ENCODE measurements at regions not wholly inside any gene's neighbourhood (a gene's known extent, or its start where the extent isn't known, plus 50 kb on each side); places are given as distances from the start of the nearest gene placed in this dataset.

GRCh38 chr5:166712447-166713185 is 1578.8 kb upstream of the WWC1 start:
- no peaks in the 10 kb centered on the region for H3K36me3 Mint-ChIP-seq
- no peaks in the 10 kb centered on the region for H3K27me3 Mint-ChIP-seq
- Histone ChIP-seq H3K27me3 (ENCODE audit: control insufficient read depth, insufficient read depth, low read length) (no peaks in the 10 kb centered on the region), H3K4me3 (ENCODE audit: low read depth, low read length) (no peak overlapping the region), H3K4me1 (ENCODE audit: control insufficient read depth, insufficient read depth, low read length, poor library complexity, severe bottlenecking) (no peaks in the 10 kb centered on the region), H3K27ac (ENCODE audit: insufficient read depth, low read length, poor library complexity, severe bottlenecking) (no peak overlapping the region), H3K36me3 (ENCODE audit: control insufficient read depth, insufficient read depth, low read length) (no peaks in the 10 kb centered on the region), H3K9me3 (ENCODE audit: control insufficient read depth in 2 of 2, low read length in 2 of 2) (peaks cover 3 to 11% of the 10 kb centered on the region in 2 experiments)
- H3K9me3 Mint-ChIP-seq, result peaks cover 0 to 18% (median 7%) of the 10 kb centered on the region in 7 donors
- no peak overlapping the region for H3K4me3 Mint-ChIP-seq
- no peaks in the 10 kb centered on the region for H3K4me1 Mint-ChIP-seq
- no peak overlapping the region for H3K27ac Mint-ChIP-seq
- ATAC-seq (ENCODE audit: low read depth in 2 of 2) (no peak), DNase-seq (no peak)

- H3K27ac ChIP-seq (ENCODE audit: insufficient read depth, low read length, poor library complexity, severe bottlenecking), result no peak overlapping the region
- Mint-ChIP-seq H3K27ac (no peak overlapping the region), H3K4me3 (no peak overlapping the region), H3K9me3 (peaks cover 0 to 18% (median 7%) of the 10 kb centered on the region in 7 donors), H3K4me1 (no peaks in the 10 kb centered on the region), H3K36me3 (no peaks in the 10 kb centered on the region), H3K27me3 (no peaks in the 10 kb centered on the region)
- no peak for ATAC-seq (ENCODE audit: low read depth in 2 of 2)
- peaks cover 3 to 11% of the 10 kb centered on the region in 2 experiments for H3K9me3 ChIP-seq (ENCODE audit: control insufficient read depth in 2 of 2, low read length in 2 of 2)
- no peaks in the 10 kb centered on the region for H3K36me3 ChIP-seq (ENCODE audit: control insufficient read depth, insufficient read depth, low read length)
- no peak for DNase-seq
- no peaks in the 10 kb centered on the region for H3K27me3 ChIP-seq (ENCODE audit: control insufficient read depth, insufficient read depth, low read length)
- H3K4me1 ChIP-seq (ENCODE audit: control insufficient read depth, insufficient read depth, low read length, poor library complexity, severe bottlenecking), result no peaks in the 10 kb centered on the region
- H3K4me3 ChIP-seq (ENCODE audit: low read depth, low read length), result no peak overlapping the region
These were observed 1578.2 kb upstream of the WWC1 start for GRCh38 chr5:166713295-166713694.

- Histone ChIP-seq H3K36me3 (ENCODE audit: control insufficient read depth, insufficient read depth, low read length) (no peaks in the 10 kb centered on the region), H3K4me1 (ENCODE audit: control insufficient read depth, insufficient read depth, low read length, poor library complexity, severe bottlenecking) (no peaks in the 10 kb centered on the region), H3K9me3 (ENCODE audit: control insufficient read depth in 2 of 2, low read length in 2 of 2) (peaks cover 3 to 11% of the 10 kb centered on the region in 2 experiments), H3K27me3 (ENCODE audit: control insufficient read depth, insufficient read depth, low read length) (no peaks in the 10 kb centered on the region), H3K4me3 (ENCODE audit: low read depth, low read length) (no peak overlapping the region), H3K27ac (ENCODE audit: insufficient read depth, low read length, poor library complexity, severe bottlenecking) (no peak overlapping the region)
- ATAC-seq (ENCODE audit: low read depth in 2 of 2), result no peak
- Mint-ChIP-seq H3K36me3 (no peaks in the 10 kb centered on the region), H3K4me1 (no peaks in the 10 kb centered on the region), H3K27me3 (no peaks in the 10 kb centered on the region), H3K4me3 (no peak overlapping the region), H3K27ac (no peak overlapping the region), H3K9me3 (peaks cover 0 to 33% (median 11%) of the 10 kb centered on the region in 7 donors)
- no peak for DNase-seq
These were observed 1574.5 kb upstream of the WWC1 start for GRCh38 chr5:166716856-166717492.

- Histone ChIP-seq H3K27me3 (ENCODE audit: control insufficient read depth, insufficient read depth, low read length) (no peaks in the 10 kb centered on the region), H3K27ac (ENCODE audit: insufficient read depth, low read length, poor library complexity, severe bottlenecking) (no peak overlapping the region), H3K9me3 (ENCODE audit: control insufficient read depth in 2 of 2, low read length in 2 of 2) (peaks cover 0 to 5% of the 10 kb centered on the region in 2 experiments), H3K4me3 (ENCODE audit: low read depth, low read length) (no peak overlapping the region), H3K36me3 (ENCODE audit: control insufficient read depth, insufficient read depth, low read length) (no peaks in the 10 kb centered on the region), H3K4me1 (ENCODE audit: control insufficient read depth, insufficient read depth, low read length, poor library complexity, severe bottlenecking) (no peaks in the 10 kb centered on the region)
- no peak overlapping the region for H3K27ac Mint-ChIP-seq
- no peaks in the 10 kb centered on the region for H3K4me1 Mint-ChIP-seq
- no peak overlapping the region for H3K4me3 Mint-ChIP-seq
- H3K9me3 Mint-ChIP-seq, result peaks cover 0 to 29% (median 9%) of the 10 kb centered on the region in 7 donors
- no peaks in the 10 kb centered on the region for H3K27me3 Mint-ChIP-seq
- ATAC-seq (ENCODE audit: low read depth in 2 of 2), result no peak
- no peak for DNase-seq
- H3K36me3 Mint-ChIP-seq, result no peaks in the 10 kb centered on the region
These were observed 1571.5 kb upstream of the WWC1 start for GRCh38 chr5:166719991-166720390.

- no peaks in the 10 kb centered on the region for H3K36me3 ChIP-seq (ENCODE audit: control insufficient read depth, insufficient read depth, low read length)
- no peak overlapping the region for H3K4me3 Mint-ChIP-seq
- no peaks in the 10 kb centered on the region for H3K27me3 ChIP-seq (ENCODE audit: control insufficient read depth, insufficient read depth, low read length)
- H3K4me3 ChIP-seq (ENCODE audit: low read depth, low read length), result no peak overlapping the region
- peaks cover 0 to 5% of the 10 kb centered on the region in 2 experiments for H3K9me3 ChIP-seq (ENCODE audit: control insufficient read depth in 2 of 2, low read length in 2 of 2)
- no peaks in the 10 kb centered on the region for H3K36me3 Mint-ChIP-seq
- no peaks in the 10 kb centered on the region for H3K4me1 ChIP-seq (ENCODE audit: control insufficient read depth, insufficient read depth, low read length, poor library complexity, severe bottlenecking)
- H3K4me1 Mint-ChIP-seq, result no peaks in the 10 kb centered on the region
- no peak overlapping the region for H3K27ac ChIP-seq (ENCODE audit: insufficient read depth, low read length, poor library complexity, severe bottlenecking)
- no peaks in the 10 kb centered on the region for H3K27me3 Mint-ChIP-seq
- DNase-seq (no peak), ATAC-seq (ENCODE audit: low read depth in 2 of 2) (no peak)
- H3K27ac Mint-ChIP-seq, result no peak overlapping the region
- H3K9me3 Mint-ChIP-seq, result peaks cover 0 to 23% (median 9%) of the 10 kb centered on the region in 7 donors
These were observed 1568.5 kb upstream of the WWC1 start for GRCh38 chr5:166722939-166723338.

- Mint-ChIP-seq H3K4me3 (no peak overlapping the region), H3K9me3 (peaks cover 0 to 23% (median 9%) of the 10 kb centered on the region in 7 donors), H3K27ac (no peak overlapping the region)
These were observed 1567.2 kb upstream of the WWC1 start for GRCh38 chr5:166724284-166724683.

GRCh38 chr5:166725593-166725992 is 1565.9 kb upstream of the WWC1 start:
- Mint-ChIP-seq H3K9me3 (peaks cover 0 to 19% (median 7%) of the 10 kb centered on the region in 7 donors), H3K27me3 (no peaks in the 10 kb centered on the region), H3K36me3 (no peaks in the 10 kb centered on the region), H3K27ac (no peak overlapping the region), H3K4me3 (no peak overlapping the region), H3K4me1 (no peaks in the 10 kb centered on the region)
- no peaks in the 10 kb centered on the region for H3K27me3 ChIP-seq (ENCODE audit: control insufficient read depth, insufficient read depth, low read length)
- DNase-seq, result no peak
- H3K36me3 ChIP-seq (ENCODE audit: control insufficient read depth, insufficient read depth, low read length), result no peaks in the 10 kb centered on the region
- ATAC-seq (ENCODE audit: low read depth in 2 of 2), result no peak
- H3K27ac ChIP-seq (ENCODE audit: insufficient read depth, low read length, poor library complexity, severe bottlenecking), result no peak overlapping the region
- H3K9me3 ChIP-seq (ENCODE audit: control insufficient read depth in 2 of 2, low read length in 2 of 2), result peaks cover 0 to 5% of the 10 kb centered on the region in 2 experiments
- no peak overlapping the region for H3K4me3 ChIP-seq (ENCODE audit: low read depth, low read length)
- H3K4me1 ChIP-seq (ENCODE audit: control insufficient read depth, insufficient read depth, low read length, poor library complexity, severe bottlenecking), result no peaks in the 10 kb centered on the region

More at GRCh38 chr5:166724284-166724683, 1567.2 kb upstream of the WWC1 start:
- H3K27me3 Mint-ChIP-seq, result no peaks in the 10 kb centered on the region
- peaks cover 0 to 5% of the 10 kb centered on the region in 2 experiments for H3K9me3 ChIP-seq (ENCODE audit: control insufficient read depth in 2 of 2, low read length in 2 of 2)
- DNase-seq (no peak), ATAC-seq (ENCODE audit: low read depth in 2 of 2) (no peak)
- H3K27ac ChIP-seq (ENCODE audit: insufficient read depth, low read length, poor library complexity, severe bottlenecking), result no peak overlapping the region
- no peaks in the 10 kb centered on the region for H3K27me3 ChIP-seq (ENCODE audit: control insufficient read depth, insufficient read depth, low read length)
- no peaks in the 10 kb centered on the region for H3K36me3 Mint-ChIP-seq
- no peaks in the 10 kb centered on the region for H3K4me1 Mint-ChIP-seq
- H3K4me3 ChIP-seq (ENCODE audit: low read depth, low read length), result no peak overlapping the region
- no peaks in the 10 kb centered on the region for H3K4me1 ChIP-seq (ENCODE audit: control insufficient read depth, insufficient read depth, low read length, poor library complexity, severe bottlenecking)
- no peaks in the 10 kb centered on the region for H3K36me3 ChIP-seq (ENCODE audit: control insufficient read depth, insufficient read depth, low read length)
